AG04449 (cell line): ENCODE measurements at regions not wholly inside any gene's neighbourhood (a gene's known extent, or its start where the extent isn't known, plus 50 kb on each side); places are given as distances from the start of the nearest gene placed in this dataset.

Source experiments
- CTCF ChIA-PET: fragments of 350-600 bp; formaldehyde crosslinking; extraction: SDS; loops from one replicate; lab custom pipeline; 2021; ENCODE audit warnings: antibody characterized with exemption; lab: Yijun Ruan, JAX
- POLR2A ChIA-PET: fragments of 400-600, 350-600 bp; formaldehyde crosslinking; extraction: SDS; loops from one replicate; lab custom pipeline; 2020; ENCODE audit warnings: antibody characterized with exemption, inconsistent platforms; lab: Yijun Ruan, JAX
- DNase-seq: peaks from one replicate; pipeline ENCODE4 v3.0.0-alpha.2; 2010; ENCODE audit warnings: low read depth, low spot score
- H3K4me3 ChIP-seq: 2 replicates; pipeline ENCODE4 v1.5.1; 2011; ENCODE audit warnings: low read depth, mild to moderate bottlenecking, control low read depth, low read length
- TF ChIP-seq, protein P1 (sequence below): IDR thresholded peaks from one replicate; pipeline ENCODE4 v1.5.1; 2011; ENCODE audit warnings: mild to moderate bottlenecking, moderate library complexity, low read length, control low read depth, inconsistent platforms; ENCODE audit not compliant: insufficient read depth; ENCODE audit errors: missing control alignments

DNA sequence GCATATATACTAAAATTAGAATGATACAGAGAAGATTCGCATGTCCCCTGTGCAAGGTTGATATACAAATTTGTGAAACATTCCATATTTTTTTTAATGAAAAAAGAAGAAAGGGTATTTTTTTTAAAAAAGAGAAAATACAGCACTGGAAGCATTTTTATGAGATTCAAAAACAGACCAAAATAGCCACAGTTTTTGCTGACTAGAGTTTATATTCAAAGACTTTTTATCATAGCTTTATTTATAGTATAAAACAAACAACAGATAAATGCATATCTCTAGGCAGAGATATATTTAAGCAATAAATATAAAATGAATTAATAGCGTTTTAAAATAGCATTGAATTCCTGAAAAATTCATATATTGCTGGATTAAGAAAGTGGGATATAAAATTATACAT, 436.5 kb upstream of the ACVR2A start:
- DNase-seq: no peak
- CTCF ChIA-PET: no interaction called here
- TF ChIP-seq, protein P1, sequence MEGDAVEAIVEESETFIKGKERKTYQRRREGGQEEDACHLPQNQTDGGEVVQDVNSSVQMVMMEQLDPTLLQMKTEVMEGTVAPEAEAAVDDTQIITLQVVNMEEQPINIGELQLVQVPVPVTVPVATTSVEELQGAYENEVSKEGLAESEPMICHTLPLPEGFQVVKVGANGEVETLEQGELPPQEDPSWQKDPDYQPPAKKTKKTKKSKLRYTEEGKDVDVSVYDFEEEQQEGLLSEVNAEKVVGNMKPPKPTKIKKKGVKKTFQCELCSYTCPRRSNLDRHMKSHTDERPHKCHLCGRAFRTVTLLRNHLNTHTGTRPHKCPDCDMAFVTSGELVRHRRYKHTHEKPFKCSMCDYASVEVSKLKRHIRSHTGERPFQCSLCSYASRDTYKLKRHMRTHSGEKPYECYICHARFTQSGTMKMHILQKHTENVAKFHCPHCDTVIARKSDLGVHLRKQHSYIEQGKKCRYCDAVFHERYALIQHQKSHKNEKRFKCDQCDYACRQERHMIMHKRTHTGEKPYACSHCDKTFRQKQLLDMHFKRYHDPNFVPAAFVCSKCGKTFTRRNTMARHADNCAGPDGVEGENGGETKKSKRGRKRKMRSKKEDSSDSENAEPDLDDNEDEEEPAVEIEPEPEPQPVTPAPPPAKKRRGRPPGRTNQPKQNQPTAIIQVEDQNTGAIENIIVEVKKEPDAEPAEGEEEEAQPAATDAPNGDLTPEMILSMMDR: no peak
- POLR2A ChIA-PET: no interaction called here
- no peak overlapping the region for H3K4me3 ChIP-seq

DNA sequence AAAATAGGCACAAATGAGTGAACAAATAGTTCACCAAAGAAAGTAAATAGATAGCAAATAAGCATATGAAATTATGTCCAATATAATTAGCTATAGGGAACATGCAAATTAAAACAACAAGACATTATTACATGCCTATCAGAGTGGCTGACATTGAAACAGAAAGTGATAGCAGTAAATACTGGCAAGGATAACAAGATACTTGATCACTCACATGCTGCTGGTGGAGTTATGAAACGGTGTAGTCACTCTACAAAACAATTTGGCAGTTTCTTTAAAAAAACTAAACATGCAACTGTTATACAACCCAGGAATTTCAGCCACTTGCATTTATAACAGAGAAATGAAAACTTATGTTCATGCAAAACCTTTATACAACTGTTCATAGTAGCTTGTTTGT, 439.2 kb upstream of the ACVR2A start:
- POLR2A ChIA-PET: no interaction called here
- TF ChIP-seq, protein P1: no peak
- H3K4me3 ChIP-seq: no peak overlapping the region
- no peak for DNase-seq
- CTCF ChIA-PET: no interaction called here

DNA sequence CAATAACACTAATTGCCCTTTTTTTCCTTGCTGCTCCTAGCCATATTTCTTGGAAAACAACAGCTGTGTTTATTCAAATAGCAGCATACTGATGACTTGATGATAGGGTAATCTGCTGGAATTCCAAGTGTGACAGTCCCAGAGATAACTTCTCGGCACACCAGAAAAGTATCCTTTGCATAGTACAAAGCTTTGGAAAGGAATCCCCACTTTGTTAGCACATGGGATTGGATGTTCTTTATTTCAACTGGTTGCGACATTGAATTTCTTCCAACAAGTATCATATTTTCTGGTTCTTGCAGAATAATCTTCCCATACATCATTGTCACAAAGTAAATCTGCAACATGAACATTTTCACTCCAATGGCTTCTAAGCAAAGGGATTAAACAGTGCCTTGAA, 445.8 kb upstream of the ACVR2A start:
- H3K4me3 ChIP-seq: no peak overlapping the region
- TF ChIP-seq, protein P1: no peak
- CTCF ChIA-PET: no interaction called here
- DNase-seq: no peak
- POLR2A ChIA-PET: no interaction called here

DNA sequence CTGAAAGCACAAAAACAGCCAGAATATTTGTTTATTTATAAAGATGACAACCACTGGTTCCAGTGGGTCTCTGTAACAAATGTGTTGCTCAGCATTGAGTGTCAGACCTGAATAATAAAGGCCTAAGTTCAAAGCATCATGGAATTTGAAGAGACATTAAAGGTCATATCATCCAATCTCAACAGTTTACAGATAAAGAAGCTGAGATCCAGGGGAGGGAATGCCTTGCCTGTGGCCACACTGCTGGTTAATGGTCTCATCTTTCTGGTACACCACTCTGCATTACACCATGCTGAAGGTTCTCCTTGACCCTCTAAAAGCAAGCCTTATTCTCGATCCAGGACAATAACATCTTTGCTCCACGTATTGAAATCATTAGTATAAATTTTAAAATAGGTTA, 446.5 kb upstream of the ACVR2A start:
- CTCF ChIA-PET: no interaction called here
- DNase-seq: no peak
- POLR2A ChIA-PET: no interaction called here
- TF ChIP-seq, protein P1: no peak
- H3K4me3 ChIP-seq: no peak overlapping the region

DNA sequence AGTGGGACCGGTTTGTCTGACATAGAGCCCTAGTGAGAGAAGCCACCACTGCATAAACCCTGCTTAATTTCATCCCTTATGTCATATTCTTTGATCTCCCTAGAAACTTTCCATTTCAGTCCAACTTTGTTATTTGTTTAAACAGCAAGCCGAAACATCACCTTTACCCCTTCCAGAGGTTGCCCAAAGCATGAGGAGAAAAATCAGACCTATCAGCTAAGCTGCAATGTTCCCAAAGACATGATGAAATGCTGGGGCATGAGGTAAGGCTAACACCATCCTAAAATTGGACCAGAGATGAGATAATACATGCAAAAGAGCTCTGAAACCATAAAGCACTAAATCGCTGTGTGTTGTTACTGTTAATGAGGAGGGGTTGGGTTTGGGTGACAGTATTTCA, 447.9 kb upstream of the ACVR2A start:
- CTCF ChIA-PET: no interaction called here
- TF ChIP-seq, protein P1: no peak
- POLR2A ChIA-PET: no interaction called here
- no peak for DNase-seq
- no peak overlapping the region for H3K4me3 ChIP-seq

DNA sequence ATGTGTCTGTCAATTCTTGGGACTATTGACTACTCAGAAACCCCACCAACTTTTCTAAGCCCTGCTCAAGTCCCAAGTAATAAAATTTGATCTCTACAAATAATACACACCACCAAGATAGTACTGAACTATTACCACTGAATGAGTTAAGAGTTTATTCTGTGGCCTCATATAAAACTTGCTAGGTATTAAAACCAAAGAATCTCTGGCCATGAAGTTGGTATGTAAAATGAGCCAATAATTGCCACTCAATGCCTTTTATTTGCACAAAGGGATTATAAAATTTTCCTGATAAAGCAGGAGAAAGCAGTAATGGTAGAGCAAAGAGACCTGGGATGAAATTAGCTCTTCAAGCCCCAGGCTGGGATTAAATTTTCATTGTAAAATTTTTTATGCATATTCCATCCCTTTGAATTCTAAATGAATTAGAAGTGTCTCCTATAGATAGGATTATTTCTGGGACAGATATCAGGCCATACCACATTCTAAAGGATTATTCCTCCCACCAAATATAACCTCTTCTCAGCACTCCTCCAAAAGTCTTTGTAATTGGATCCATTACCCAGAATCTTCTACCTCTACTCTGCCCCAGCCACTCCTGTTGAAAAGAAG, 450.5 kb upstream of the ACVR2A start:
- H3K4me3 ChIP-seq: no peak overlapping the region
- ChIA-PET POLR2A (no interaction called here), CTCF (no interaction called here)
- DNase-seq: no peak
- TF ChIP-seq, protein P1: no peak
